GM21367 (cell line): ENCODE measurements at regions not wholly inside any gene's neighbourhood (a gene's known extent, or its start where the extent isn't known, plus 50 kb on each side); places are given as distances from the start of the nearest gene placed in this dataset.
"Not testable (repeated sequence)": the region's sequence is repeated elsewhere in the genome, so short reads cannot be mapped to it uniquely, and the experiment has no call there.

ENCODE experiments used
- ATAC-seq: cut with Tn5 transposase; IDR thresholded peaks from one replicate; pipeline ENCODE4 v1.9.1; 2021; ENCODE audit not compliant: unreplicated experiment

GRCh38 chr1:148386617-148387016, 96.5 kb downstream of the PPIAL4G start:
- no peak for ATAC-seq

DNA sequence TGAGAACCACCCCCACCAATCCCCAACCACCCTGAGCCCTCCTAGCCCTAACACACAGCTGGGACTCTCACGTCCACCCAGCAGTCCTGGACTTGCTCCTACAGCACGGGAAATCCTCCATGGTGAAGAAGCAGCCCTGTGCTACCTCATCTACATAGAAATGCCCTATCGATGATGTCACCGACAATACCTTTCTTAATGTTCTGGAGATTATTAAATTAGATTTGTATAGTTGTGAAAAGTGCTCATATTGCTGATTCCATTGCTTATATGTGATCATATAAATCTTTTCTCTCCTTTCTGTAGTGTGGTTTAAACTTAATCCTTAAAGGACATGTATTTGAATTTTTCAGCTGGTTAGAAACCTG, 97.1 kb downstream of the PPIAL4G start:
- ATAC-seq, result not testable (repeated sequence)

DNA sequence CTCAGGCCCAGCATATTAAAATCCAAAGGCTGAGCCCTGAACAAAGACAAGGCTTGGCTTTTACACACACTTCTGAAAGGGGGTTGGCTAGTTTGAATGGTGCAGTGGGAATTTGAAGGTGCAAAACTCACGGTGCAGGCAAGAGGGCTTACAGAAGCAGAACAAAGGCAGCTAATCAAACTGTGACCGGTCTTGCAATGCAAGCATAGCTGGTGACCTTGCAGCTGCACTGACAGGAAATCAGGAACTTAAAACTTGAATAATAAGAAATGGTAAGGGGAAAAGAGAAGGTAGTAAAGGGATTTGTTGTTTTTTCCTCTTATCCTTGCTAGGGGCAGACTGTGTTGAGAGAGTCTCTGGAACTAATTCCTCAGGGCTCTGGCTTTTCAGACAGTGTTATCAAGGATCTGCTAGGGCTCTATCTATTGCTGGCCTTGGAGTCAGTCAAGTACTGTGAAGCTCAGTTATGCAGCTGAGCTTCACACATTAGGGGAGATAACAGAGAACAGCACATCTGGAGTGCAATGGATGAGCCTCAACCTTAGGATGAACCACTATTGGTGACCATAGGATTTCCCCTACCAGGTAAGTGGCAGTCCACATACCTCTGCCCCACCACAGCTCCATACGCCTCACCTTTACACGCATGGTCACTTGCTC, 97.6 kb downstream of the PPIAL4G start:
- no peak for ATAC-seq

DNA sequence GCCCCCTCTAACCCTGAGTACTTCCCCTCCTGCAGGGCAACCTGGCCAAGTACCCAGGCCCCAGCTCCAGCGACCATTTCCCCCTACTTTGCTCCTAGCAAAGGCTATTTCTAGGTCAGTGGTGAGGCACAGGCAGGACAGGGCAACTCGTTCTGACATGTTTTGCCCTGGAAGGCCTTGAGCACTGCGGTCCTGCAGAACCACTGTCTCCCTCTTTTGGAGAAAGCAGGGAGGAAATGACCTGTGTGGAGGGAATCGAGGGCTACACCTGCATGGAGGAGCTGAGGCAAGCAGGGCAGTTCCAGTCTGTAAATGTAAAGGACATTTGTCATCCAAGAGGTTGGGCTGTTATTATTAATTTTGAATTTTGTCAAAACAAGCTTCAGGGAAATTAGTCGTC, 99.1 kb downstream of the PPIAL4G start:
- no peak for ATAC-seq

GRCh38 chr1:148379697-148380096, 103.4 kb downstream of the PPIAL4G start:
- no peak for ATAC-seq

DNA sequence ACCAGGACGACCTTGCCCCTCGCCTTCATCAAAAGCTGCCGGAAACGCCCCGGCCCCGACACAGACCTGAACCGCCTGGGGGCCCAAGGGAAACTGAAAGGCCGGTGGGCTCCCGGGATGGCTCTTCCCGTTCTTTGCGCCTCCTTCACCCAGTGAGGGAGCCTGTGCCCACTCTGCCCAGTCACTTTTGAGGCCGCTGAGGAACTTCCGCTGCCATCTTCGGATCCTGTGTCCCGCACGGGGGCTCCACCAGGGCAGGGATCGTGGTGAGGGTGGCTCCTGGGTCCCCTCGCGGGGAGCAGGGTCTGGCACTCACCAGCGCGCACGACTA, 104.0 kb downstream of the PPIAL4G start:
- ATAC-seq, result no peak

DNA sequence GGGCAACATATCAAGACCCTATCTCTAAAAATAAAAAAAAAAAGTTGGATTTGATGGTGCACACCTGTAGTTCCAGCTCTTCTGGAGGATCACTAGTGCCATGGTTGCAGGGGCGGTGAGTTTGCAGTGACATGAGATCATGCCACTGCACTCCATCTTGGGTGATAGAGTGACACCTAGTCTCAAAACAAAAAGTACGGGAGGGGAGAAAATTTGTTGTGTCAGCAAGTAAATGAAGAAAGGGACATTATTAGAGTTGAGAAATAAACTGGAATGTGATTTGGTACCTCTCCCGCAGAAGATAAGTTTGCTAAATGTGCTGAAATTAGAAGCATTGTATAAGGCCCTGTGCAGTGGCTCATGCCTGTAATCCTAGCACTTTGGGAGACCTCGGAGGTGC, 105.1 kb downstream of the PPIAL4G start:
- ATAC-seq, result not testable (repeated sequence)

DNA sequence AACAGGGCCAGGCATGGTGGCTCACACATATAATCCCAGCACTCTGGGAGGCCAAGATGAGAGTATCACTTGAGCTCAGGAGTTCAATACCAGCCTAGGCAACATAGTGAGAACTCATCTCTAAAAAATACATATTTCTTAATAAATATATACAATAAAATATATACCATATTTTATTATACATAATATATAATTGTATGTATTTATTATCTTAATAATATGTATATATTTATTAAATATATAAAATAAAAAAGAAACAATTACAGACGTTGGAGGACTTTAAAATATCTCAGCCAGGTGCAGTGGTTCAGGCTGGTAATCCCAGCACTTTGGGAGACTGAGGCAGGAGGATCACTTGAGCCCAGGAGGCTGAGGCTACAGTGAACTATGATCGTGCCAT, 106.1 kb downstream of the PPIAL4G start:
- ATAC-seq, result not testable (repeated sequence)

GRCh38 chr1:148374101-148374500, 109.0 kb downstream of the PPIAL4G start:
- no peak for ATAC-seq

DNA sequence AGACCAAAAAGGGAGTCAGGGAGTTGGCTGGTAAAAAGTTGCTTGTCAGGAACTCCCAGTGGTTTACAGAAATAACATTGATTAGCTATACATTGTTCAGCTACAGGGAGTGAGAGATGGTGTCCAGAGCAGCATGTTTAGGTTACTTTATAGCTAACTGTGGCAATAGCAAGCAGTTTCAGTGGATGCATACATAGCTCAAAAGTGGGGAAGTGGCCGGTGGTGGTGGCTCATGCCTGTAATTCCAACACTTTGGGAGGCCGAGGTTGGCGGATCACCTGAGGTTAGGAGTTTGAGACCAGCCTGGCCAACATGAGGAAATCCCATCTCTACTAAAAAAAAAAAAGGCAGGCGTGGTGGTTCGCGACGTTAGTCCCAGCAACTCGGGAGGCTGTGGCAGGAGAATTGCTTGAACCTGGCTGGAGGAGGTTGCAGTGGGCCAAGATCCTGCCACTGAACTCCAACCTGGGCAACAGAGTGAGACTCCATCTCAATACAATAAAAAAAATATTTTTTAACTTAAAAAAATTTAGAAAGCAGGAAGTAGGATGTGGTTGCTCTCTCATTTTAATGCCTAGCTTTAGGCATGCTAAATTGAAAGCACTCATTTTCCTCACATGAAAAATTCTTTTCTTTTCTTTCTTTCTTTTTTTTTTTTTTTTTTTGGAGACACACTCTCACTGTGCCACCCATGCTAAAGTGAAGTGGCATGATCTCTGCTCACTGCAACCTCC, 109.7 kb downstream of the PPIAL4G start:
- ATAC-seq, result no peak

DNA sequence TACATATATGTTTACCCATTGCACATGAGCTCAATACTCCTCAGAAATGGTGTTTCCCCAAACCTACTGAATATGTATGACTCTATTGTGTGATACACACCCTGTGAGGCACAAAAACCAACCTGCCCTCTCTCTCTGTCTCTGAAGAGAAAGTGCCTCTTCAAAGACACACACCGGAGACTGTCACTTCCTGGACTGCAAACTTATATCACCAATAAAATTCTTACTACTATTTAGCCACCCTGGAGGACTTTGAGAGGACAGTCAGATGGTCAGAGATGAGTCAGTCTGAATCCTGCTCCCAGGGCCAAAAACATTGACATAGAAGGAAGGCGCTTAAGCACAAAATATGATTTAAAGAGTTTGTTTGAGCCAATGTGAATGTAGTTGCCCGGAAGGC, 110.4 kb downstream of the PPIAL4G start:
- ATAC-seq, result no peak

DNA sequence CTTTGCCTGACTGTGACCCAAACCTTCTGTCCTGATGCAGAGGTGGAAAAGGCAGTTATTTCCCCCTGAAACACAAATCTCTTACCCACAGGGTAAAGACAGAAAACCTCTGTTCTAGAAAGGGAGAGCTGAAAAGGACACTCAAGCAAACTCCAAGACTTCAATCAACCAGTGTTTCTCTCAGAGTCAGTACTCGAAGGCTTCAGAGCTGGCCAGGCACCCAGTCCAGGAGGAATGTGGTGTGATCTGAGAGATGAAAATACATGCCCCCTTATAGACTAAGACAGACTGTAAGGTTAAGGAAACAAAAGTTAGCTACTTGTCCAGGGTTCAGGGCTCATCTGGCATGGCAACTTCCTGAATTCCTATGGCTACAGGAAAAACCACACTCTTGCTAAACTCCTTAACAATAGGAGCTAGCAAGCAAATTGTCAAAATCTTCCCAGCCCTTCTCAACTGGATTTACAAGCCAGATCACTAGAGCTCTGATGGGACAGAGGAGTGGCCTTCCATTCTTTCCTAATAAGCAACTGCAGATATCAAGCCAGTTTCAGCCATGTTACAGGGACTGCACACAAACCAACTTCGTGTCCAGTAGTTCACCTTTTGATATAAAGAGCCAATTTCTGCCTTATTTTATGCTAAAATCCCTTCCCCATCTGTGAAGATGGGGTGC, 110.9 kb downstream of the PPIAL4G start:
- not testable (repeated sequence) for ATAC-seq

DNA sequence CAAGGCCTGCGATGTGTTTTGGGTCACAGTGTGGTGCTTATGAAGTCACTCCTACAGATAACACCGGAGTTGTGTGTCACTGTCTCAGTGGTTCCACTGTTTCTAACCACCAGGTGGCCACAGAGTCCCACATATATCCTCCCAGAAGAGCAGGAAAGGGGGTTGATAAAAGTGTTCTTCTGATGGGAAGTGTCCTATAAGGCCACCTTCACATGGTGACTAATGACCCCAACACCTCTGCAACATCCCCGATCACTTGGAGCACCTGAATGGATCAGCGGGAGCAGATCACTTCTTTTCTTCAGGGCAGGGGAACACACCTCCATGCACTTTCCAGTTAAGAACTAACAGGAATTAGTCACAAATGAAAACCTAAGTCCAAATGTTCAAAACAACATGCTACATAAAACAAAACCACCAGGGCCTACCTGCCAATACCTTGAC, 111.5 kb downstream of the PPIAL4G start:
- ATAC-seq, result not testable (repeated sequence)

DNA sequence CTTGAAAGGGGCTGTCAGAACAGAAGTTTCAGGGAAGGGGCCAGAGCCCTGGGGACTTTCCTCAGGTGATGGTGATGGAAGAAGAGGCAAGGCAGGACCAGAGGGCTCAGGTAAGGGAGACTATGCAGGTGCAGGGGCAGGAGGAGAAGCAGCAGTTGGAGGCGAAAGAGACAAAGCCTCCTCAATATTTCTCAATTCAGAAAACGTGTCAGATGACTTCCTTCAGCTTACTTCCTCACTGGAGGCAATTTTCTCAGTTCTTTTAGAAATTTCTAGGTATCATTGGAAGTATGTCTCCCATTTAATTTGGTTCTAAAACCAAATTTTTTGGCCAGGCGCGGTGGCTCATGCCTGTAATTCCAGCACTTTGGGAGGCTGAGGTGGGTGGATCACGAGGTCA, 112.4 kb downstream of the PPIAL4G start:
- ATAC-seq, result not testable (repeated sequence)

GRCh38 chr1:148367596-148367995, 115.5 kb downstream of the PPIAL4G start:
- no peak for ATAC-seq

DNA sequence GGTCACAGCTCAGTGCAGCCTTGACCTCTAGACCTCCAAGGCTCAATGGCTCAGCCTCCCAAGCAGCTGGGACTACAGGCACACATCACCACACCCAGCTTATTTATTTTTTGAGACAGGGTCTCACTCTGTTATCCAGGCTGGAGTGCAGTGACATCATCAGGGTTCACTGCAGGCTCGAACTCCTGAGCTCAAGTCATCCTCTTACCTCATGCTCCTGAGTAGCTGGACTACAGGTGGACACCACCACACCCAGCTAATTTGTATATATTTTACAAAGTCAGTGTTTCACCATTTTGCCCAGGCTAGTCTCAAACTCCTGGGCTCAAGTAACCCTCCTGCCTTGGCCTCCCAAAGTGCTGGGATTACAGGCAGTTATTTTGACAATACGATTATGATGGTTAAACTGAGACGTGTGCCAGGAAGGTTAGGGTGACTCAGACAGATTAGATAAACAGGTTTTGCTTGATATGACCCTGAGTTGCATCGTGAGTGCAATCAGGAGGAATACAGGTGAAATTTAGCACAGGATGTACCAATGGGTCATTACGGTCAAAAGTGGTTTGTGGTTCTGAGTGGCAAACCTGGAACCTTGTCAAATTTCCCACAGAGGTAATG, 116.9 kb downstream of the PPIAL4G start:
- not testable (repeated sequence) for ATAC-seq

- not testable (repeated sequence) for ATAC-seq
Observed at GRCh38 chr1:148365151-148365550, 118.0 kb downstream of the PPIAL4G start.

DNA sequence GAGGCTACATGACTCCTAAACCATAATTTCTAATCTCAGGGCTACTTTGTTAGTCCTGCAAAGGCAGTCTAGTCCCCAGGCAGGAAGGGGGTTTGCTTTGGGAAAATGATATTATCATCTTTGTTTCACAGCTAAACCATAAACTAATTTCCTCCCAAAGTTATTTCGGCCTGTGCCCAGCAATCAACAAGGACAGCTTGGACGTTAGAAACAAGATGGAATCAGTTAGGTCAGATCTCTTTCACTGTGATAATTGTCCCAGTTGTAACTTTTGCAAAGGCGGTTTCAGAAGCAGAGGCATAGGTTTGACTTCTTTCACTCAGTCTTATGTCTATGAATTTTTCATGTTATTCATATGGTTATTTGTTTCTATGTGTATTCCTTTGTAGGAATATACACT, 119.1 kb downstream of the PPIAL4G start:
- not testable (repeated sequence) for ATAC-seq

DNA sequence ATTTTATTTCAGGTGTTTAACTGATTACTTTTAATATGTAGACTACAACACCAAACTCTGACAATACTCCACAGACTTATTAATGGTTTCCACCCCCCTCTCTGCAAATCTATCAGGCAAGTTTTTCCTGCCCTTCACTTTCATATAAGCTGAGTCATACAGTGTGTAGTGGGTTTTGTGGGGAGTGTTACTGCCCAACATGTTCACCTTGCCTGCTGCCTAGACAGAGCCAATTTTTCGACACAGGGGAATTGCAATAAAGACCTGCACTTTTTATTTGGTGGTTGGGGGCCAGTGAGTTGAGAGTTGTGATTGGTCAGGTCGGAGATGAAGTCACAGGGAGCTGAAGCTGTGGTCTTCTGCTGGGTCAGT, 119.7 kb downstream of the PPIAL4G start:
- no peak for ATAC-seq

- ATAC-seq, result no peak
Observed at GRCh38 chr1:148362626-148363438, 120.3 kb downstream of the PPIAL4G start.

- no peak for ATAC-seq
Observed at GRCh38 chr1:148362216-148362611, 120.9 kb downstream of the PPIAL4G start.
